ENCODE measurements at regions not wholly inside any gene's neighbourhood (a gene's known extent, or its start where the extent isn't known, plus 50 kb on each side); places are given as distances from the start of the nearest gene placed in this dataset.

DNA sequence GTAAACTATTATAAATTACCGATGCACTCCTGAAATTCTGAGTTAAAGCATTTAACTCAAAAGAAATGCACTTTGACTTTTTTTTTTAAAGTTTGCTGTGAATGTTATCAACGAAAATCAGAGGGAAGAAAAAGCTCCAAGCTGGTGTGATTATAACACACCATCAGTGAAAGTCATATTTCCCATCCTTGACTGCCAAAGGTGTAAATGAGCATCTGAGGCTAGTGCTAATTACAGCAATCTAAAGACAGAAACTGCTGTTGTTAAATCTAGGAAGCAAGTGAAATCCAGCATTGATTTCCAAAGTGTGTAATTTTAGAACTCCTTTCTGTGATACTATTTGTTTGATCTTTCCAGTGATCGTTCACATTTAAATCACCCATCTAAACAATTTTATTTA lies 1538.8 kb downstream of the TECRL start:
- TF ChIP-seq, protein P1, sequence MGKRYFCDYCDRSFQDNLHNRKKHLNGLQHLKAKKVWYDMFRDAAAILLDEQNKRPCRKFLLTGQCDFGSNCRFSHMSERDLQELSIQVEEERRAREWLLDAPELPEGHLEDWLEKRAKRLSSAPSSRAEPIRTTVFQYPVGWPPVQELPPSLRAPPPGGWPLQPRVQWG (CRISPR knock-in tag; IDR thresholded peaks at IDR 0.05; ENCODE audit: borderline replicate concordance, low read depth): no peak
- TF ChIP-seq HDAC2 (CRISPR knock-in tag; IDR thresholded peaks at IDR 0.05) (no peak), ZNF619 (CRISPR knock-in tag; IDR thresholded peaks at IDR 0.05) (no peak), KDM1A (CRISPR knock-in tag; IDR thresholded peaks at IDR 0.05) (no peak), GABPA (IDR thresholded peaks at IDR 0.05; ENCODE audit: low read depth, low read length) (no peak), GABPA (CRISPR knock-in tag; IDR thresholded peaks at IDR 0.05; ENCODE audit: low read depth) (no peak), POLR2AphosphoS5 (IDR thresholded peaks at IDR 0.05; ENCODE audit: low read depth, low read length) (no peak), HNF4G (IDR thresholded peaks at IDR 0.05; ENCODE audit: borderline replicate concordance, low read depth, low read length) (no peak), HNF4G (CRISPR knock-in tag; IDR thresholded peaks at IDR 0.05; ENCODE audit: borderline replicate concordance, low read depth) (no peak), MXI1 (IDR thresholded peaks at IDR 0.05; ENCODE audit: borderline replicate concordance, low read depth, low read length) (no peak), ZNF660 (CRISPR knock-in tag; IDR thresholded peaks at IDR 0.05; ENCODE audit: borderline replicate concordance, low read depth) (no peak)
- TF ChIP-seq, protein P2, sequence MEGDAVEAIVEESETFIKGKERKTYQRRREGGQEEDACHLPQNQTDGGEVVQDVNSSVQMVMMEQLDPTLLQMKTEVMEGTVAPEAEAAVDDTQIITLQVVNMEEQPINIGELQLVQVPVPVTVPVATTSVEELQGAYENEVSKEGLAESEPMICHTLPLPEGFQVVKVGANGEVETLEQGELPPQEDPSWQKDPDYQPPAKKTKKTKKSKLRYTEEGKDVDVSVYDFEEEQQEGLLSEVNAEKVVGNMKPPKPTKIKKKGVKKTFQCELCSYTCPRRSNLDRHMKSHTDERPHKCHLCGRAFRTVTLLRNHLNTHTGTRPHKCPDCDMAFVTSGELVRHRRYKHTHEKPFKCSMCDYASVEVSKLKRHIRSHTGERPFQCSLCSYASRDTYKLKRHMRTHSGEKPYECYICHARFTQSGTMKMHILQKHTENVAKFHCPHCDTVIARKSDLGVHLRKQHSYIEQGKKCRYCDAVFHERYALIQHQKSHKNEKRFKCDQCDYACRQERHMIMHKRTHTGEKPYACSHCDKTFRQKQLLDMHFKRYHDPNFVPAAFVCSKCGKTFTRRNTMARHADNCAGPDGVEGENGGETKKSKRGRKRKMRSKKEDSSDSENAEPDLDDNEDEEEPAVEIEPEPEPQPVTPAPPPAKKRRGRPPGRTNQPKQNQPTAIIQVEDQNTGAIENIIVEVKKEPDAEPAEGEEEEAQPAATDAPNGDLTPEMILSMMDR (CRISPR knock-in tag; IDR thresholded peaks at IDR 0.05): no peak
- TF ChIP-seq, protein P3, sequence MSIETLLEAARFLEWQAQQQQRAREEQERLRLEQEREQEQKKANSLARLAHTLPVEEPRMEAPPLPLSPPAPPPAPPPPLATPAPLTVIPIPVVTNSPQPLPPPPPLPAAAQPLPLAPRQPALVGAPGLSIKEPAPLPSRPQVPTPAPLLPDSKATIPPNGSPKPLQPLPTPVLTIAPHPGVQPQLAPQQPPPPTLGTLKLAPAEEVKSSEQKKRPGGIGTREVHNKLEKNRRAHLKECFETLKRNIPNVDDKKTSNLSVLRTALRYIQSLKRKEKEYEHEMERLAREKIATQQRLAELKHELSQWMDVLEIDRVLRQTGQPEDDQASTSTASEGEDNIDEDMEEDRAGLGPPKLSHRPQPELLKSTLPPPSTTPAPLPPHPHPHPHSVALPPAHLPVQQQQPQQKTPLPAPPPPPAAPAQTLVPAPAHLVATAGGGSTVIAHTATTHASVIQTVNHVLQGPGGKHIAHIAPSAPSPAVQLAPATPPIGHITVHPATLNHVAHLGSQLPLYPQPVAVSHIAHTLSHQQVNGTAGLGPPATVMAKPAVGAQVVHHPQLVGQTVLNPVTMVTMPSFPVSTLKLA (IDR thresholded peaks at IDR 0.05): no peak

All from HepG2 (cell line).